KG1 (cell line): ENCODE measurements at regions not wholly inside any gene's neighbourhood (a gene's known extent, or its start where the extent isn't known, plus 50 kb on each side); places are given as distances from the start of the nearest gene placed in this dataset.

Source experiments
- DNase-seq: peaks from one replicate; lab custom pipeline; 2025; lab: John Stamatoyannopoulos, UW

DNA sequence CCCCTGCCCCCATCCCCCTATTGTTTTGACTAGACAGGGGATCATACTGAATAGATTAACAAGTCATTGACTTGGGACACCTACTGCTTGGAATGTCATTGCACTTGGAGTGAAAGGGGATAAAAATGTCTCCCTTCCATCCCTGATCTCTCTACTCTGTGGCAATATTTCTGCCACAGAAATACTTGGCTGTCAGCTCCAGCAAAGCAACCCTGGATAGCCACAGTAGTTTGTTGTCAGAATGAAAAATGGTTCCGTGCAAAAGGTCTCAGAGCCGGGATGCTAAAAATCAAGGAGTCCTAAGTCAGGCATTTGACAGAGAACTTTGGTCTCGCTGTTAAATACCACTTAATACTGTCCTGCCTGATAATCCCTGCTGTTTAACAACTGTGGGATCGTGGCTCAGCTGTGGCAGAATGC lies 722.0 kb upstream of the SOX9 start:
- no peak for DNase-seq

- DNase-seq = no peak
Measured at GRCh38 chr17:71399221-71399620, 721.6 kb upstream of the SOX9 start.

DNA sequence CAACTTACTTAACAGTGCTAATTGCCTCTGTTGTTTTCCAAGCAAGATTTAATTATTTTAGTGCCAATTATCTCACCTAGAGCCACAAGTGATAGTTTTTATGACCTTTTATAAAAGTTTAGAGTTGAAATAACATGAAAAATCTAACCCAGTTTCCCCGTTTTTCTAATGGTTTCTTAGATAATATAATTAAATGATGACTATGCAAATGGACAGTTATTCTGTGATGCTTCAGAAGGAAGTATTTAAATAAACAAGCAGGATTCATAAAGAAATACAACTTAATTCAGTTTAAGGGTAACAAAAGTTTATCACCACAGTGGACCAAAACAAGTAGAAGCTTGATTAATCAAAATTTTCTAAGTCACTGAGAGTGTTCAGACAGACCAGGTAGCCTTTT lies 721.2 kb upstream of the SOX9 start:
- no peak for DNase-seq

DNA sequence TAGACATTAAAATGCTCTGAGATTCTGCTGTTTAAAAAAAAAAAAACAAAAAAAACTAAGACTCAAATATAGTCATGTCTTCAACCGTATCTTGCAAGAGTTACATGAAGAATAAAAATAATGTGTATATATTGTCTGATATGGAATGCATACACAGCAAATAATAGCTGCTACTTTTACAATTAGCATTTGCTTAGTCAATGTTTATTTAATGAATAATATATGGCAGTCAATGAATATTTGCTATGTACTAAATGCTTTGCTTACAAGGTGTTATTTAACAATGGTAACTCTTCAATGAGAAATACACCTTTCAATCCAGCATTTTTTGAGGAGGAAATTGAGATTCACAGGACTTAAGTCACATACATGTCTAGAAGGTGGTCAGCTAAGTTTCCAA lies 718.8 kb upstream of the SOX9 start:
- DNase-seq = no peak

DNA sequence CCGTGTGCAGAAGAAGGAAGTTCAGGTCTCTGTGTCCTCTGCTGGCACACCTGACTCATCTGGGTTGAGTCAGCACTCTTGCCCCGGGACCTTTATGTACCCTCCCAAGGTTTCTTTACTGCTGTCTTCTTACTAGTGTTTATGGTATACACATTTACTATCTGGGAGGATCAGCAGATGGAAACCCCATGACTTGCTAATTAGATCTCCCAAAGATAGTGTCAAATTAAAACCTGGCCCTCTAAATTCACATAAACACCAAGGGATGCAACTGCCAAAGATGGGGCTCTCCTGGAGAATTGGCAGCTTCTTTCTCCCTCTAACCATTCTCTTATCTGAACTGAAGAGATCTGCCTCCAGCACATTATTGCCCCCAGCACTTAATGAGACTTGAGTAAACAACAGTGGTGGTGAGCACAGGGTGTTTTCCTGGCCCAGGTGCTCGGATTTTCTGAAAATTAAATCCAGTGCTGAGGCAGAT lies 718.1 kb upstream of the SOX9 start:
- DNase-seq = no peak

- no peak for DNase-seq
Measured at GRCh38 chr17:71405101-71405500, 715.7 kb upstream of the SOX9 start.

DNA sequence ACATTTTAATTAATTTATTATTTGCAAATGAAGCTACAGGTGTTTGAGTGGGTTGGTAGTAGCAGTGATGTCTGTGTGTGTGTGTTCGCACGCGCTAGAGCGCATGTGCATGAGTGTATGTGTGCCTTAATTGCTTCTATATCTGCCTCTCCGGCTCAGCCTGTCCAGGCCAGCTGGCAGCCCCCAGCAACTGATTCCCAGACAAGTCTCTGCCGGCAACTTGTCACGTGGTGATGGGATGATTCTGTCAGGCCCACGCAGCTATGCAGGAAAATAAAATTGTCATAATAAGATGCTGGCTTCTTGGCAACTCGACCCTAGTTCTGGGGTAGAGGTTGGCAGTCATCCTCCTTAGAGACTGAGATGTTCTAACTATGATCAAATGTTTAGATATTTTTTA lies 712.8 kb upstream of the SOX9 start:
- no peak for DNase-seq

DNA sequence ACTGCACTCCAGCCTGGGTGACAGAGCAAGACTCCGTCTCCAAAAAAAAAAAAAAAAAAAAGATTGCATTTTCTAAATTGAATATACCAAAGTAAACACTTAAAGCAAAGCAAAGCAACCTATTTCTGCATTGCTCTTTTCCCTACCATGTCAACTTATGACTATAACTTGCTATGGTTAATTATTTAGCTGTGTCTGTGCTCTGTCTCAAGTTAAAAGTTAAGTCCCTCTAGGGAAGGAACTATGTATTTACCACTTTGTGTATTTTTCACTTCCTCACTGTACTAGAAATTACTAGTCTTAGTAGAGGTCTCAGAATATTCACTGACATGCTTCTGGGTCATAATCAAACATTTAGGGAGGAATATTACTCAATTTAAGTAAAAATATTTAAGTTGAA lies 711.7 kb upstream of the SOX9 start:
- DNase-seq = no peak

- DNase-seq = no peak
Measured at GRCh38 chr17:71409712-71410111, 711.1 kb upstream of the SOX9 start.

- no peak for DNase-seq
Measured at GRCh38 chr17:71412803-71413202, 708.0 kb upstream of the SOX9 start.

- DNase-seq = no peak
Measured at GRCh38 chr17:71413935-71414334, 706.9 kb upstream of the SOX9 start.

DNA sequence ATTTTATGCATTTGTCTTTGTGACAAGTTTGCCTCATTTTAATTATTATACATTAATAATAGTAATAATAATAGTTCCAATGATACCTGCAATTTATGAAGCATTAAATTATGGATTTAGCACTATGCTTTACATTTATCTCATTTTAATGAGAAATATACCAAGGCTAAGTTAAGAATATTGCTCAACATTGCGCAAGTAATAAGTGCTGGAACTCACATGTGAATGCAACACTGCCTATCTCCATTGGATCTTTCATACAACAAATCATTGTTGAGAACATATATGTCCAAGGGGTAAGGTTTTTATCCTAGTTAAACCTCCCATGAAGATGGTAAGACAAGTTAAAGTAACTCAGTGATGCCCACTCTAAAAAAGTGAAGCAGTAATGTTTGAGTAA lies 703.7 kb upstream of the SOX9 start:
- no peak for DNase-seq

- DNase-seq = no peak
Measured at GRCh38 chr17:71422968-71423367, 697.9 kb upstream of the SOX9 start.

DNA sequence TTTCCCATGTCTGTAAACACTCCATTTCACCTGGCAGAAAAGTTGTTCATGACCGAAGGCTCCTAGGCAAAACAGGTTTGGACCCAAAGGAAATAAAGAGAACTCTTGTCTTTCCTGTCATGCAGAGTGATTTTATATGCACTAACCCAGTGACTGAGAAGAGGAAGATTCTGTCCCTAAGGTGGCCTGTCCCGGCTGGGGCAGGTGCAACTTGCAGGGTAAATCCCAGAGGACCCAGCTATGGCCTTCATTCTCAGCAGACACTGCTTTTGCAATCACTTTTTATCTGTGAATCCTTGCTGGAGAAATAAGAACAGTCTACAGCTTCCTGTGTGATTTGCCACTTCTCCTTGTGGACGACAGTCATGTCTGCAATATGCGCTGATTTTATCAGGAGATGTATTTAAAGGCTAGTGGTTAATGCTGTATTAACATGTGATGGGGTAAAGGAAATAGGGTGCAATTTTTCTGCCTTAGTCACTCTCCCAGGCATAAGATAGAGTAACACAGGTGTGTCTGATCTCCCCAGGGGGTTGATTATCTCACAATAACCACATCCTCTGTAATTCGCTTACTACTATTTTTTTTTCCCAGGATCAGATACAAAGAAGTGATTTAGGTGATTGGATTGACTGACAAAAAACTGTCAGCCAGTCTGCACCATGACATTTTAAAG lies 696.8 kb upstream of the SOX9 start:
- no peak for DNase-seq

DNA sequence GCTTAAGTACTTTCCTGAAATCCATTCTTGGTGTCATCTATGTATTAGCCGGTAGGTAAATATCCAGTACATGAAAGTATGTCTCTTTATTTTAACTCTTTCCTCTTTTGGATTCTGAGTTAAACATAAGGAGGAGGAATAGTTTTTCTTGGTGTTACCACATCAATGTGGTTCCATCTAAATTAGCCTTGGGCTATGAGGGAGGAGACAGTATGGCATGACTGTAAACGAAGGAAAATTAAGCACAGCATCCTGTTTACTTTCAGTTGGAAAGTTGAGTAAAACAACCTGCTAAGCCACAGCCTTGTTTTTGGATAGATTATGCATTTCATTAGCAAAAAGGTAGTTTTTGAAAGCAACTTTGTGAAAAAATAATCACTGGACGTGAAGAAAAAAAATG lies 693.0 kb upstream of the SOX9 start:
- no peak for DNase-seq

GRCh38 chr17:71428897-71429296 lies 691.9 kb upstream of the SOX9 start:
- DNase-seq = no peak

DNA sequence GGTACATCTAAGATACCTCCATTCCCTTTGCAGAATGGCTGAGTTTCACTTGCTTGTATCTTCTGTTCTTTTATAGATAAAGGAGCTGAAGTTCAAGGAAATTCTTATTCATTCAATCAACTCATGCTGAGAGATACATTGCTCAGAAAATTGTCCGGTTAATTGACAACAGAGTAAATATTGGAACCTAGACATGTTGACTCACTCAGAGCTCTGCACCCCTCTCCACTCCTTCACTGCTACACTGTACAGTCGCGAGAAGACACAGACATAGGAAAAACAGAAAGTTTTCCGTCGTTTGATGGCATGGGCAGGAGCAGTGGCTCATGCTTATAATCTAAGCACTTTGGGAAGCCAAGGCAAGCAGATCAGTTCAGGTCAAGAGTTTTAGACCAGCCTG lies 690.5 kb upstream of the SOX9 start:
- DNase-seq = no peak

DNA sequence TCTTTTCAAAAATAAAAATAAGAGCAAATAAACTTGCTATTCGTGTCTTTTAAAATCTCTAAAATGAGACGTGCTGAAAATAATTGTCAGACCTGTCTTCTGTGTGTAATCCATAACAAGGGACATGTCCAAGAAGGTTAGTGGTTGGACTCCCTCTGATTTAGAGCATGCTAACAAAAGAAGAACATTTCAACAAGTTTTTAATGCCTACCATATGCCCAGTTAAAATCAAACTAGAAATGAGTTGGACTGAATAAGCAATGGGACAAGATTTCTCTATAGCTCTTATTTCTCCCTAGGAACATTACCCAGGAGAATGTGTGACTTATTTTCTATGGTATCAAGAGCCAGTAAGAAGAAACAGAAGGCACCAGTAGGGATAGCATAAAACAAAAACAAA lies 689.7 kb upstream of the SOX9 start:
- DNase-seq = no peak

GRCh38 chr17:71432378-71433315 lies 688.2 kb upstream of the SOX9 start:
- no peak for DNase-seq

- DNase-seq = no peak
Measured at GRCh38 chr17:71434716-71435115, 686.1 kb upstream of the SOX9 start.

- DNase-seq = no peak
Measured at GRCh38 chr17:71436479-71436878, 684.3 kb upstream of the SOX9 start.

DNA sequence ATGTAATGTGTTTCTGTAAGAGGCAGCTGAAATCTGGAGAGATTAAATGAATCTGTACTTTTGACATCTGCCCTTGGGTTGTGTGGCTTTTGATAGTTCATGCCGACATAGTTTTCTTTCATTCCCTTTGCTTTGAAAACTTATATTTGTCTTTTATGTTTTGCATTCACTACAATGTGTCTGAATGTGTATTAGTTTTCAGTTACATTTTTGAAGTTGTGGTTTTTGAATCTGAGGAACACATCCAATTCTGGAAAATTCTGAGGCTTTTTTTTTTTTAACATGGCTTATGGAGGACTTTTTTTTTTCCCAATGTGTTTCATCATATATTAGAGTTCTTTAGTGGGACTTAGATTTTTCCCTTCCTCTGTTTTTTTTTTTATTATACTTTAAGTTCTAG lies 683.7 kb upstream of the SOX9 start:
- no peak for DNase-seq

DNA sequence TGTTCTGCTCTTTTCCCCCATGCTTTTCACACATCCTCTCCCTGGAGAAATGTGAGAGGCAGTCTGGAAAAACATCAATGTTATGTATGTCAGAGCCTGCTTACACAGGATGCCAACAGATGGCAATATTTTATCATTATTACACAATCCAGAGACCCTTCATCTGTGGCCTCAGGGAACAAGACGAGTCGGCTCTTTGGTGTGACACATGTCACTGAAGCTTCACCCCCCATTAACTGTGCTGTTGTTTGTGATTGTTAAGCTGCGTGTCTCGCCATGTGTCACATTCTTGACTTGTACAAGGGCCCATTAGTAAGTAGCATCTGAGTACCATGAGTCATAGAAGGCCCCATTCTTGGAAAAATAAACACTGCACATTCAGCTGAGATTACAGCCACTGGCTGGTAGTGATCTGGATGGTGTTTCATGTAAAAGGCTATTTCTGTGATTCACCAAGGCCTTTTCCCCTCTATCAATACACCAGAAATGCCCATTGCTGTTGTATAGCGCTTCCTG lies 682.1 kb upstream of the SOX9 start:
- no peak for DNase-seq
